ENCODE measurements at regions not wholly inside any gene's neighbourhood (a gene's known extent, or its start where the extent isn't known, plus 50 kb on each side); places are given as distances from the start of the nearest gene placed in this dataset.

GRCh38 chr1:10889650-10890353, 93.4 kb upstream of the CASZ1 start:
- no peak overlapping the region for H3K27ac ChIP-seq (ENCODE audit: low read depth, low read length)
- H3K9me3 ChIP-seq (ENCODE audit: control insufficient read depth in 1 of 2, low read length in 2 of 2): no peaks in the 10 kb centered on the region
- no peaks in the 10 kb centered on the region for H3K4me1 ChIP-seq (ENCODE audit: insufficient read depth, low read length)
- no peaks in the 10 kb centered on the region for H3K36me3 ChIP-seq (ENCODE audit: insufficient read depth, low read length)
- H3K4me3 ChIP-seq (ENCODE audit: low read length in 2 of 2): no peak overlapping the region
- Mint-ChIP-seq H3K9me3 (no peaks in the 10 kb centered on the region), H3K27ac (no peak overlapping the region), H3K4me1 (peaks cover 2 to 10% (median 7%) of the 10 kb centered on the region in 4 donors), H3K36me3 (no peaks in the 10 kb centered on the region), H3K27me3 (peaks cover 29 to 34% of the 10 kb centered on the region in 2 donors), H3K4me3 (peak overlapping the region in 1 of 8 donors; percentile 11)
- peaks cover 7% of the 10 kb centered on the region for H3K27me3 ChIP-seq (ENCODE audit: insufficient read depth, low read length)
- DNase-seq: no peak
- intact Hi-C loops (cut with micrococcal nuclease): no loop called here
- CTCF ChIA-PET (ENCODE audit: partially characterized antibody): interaction anchor here (0.8 to 1.0 kb wide), 2 partner anchors 11 to 53 kb away, joined by 3 read pairs; no protein-coding TSS in a partner anchor
- POLR2A ChIA-PET (ENCODE audit: partially characterized antibody): no interaction called here

- Histone ChIP-seq H3K27me3 (ENCODE audit: insufficient read depth, low read length) (peaks cover 7% of the 10 kb centered on the region), H3K27ac (ENCODE audit: low read depth, low read length) (no peak overlapping the region), H3K36me3 (ENCODE audit: insufficient read depth, low read length) (no peaks in the 10 kb centered on the region), H3K4me1 (ENCODE audit: insufficient read depth, low read length) (no peaks in the 10 kb centered on the region), H3K9me3 (ENCODE audit: control insufficient read depth in 1 of 2, low read length in 2 of 2) (no peaks in the 10 kb centered on the region), H3K4me3 (ENCODE audit: low read length in 2 of 2) (no peak overlapping the region)
- intact Hi-C loops (cut with micrococcal nuclease): no loop called here
- H3K4me3 Mint-ChIP-seq: no peak overlapping the region
- ChIA-PET POLR2A (ENCODE audit: partially characterized antibody) (interaction anchor here (1.0 kb wide), 1 partner anchor 10 kb away, joined by 3 read pairs; no protein-coding TSS in a partner anchor), CTCF (ENCODE audit: partially characterized antibody) (interaction anchor here (1.0 kb wide), 1 partner anchor 11 kb away, joined by 3 read pairs; no protein-coding TSS in a partner anchor)
- peaks cover 2 to 10% (median 7%) of the 10 kb centered on the region in 4 donors for H3K4me1 Mint-ChIP-seq
- peaks cover 29 to 31% of the 10 kb centered on the region in 2 donors for H3K27me3 Mint-ChIP-seq
- H3K27ac Mint-ChIP-seq: no peak overlapping the region
- H3K9me3 Mint-ChIP-seq: no peaks in the 10 kb centered on the region
- no peak for DNase-seq
- no peaks in the 10 kb centered on the region for H3K36me3 Mint-ChIP-seq
Measured at GRCh38 chr1:10890491-10891071, 94.1 kb upstream of the CASZ1 start.

- ChIA-PET CTCF (ENCODE audit: partially characterized antibody) (no interaction called here), POLR2A (ENCODE audit: partially characterized antibody) (interaction anchor here (1.0 kb wide), 1 partner anchor 9 kb away, joined by 3 read pairs; no protein-coding TSS in a partner anchor)
- Histone ChIP-seq H3K4me3 (ENCODE audit: low read length in 2 of 2) (no peak overlapping the region), H3K36me3 (ENCODE audit: insufficient read depth, low read length) (no peaks in the 10 kb centered on the region), H3K27ac (ENCODE audit: low read depth, low read length) (no peak overlapping the region), H3K9me3 (ENCODE audit: control insufficient read depth in 1 of 2, low read length in 2 of 2) (no peaks in the 10 kb centered on the region), H3K27me3 (ENCODE audit: insufficient read depth, low read length) (peaks cover 7% of the 10 kb centered on the region), H3K4me1 (ENCODE audit: insufficient read depth, low read length) (no peaks in the 10 kb centered on the region)
- intact Hi-C loops (cut with micrococcal nuclease): no loop called here
- Mint-ChIP-seq H3K27me3 (peaks cover 30% of the 10 kb centered on the region in 2 donors), H3K4me3 (no peak overlapping the region), H3K4me1 (peaks cover 2 to 10% (median 7%) of the 10 kb centered on the region in 4 donors), H3K27ac (no peak overlapping the region), H3K36me3 (no peaks in the 10 kb centered on the region), H3K9me3 (no peaks in the 10 kb centered on the region)
- no peak for DNase-seq
Measured at GRCh38 chr1:10891091-10891490, 94.6 kb upstream of the CASZ1 start.

GRCh38 chr1:10892138-10893065, 96.0 kb upstream of the CASZ1 start:
- Mint-ChIP-seq H3K9me3 (no peaks in the 10 kb centered on the region), H3K4me3 (no peak overlapping the region), H3K27ac (no peak overlapping the region), H3K36me3 (no peaks in the 10 kb centered on the region), H3K27me3 (peaks cover 26 to 28% of the 10 kb centered on the region in 2 donors), H3K4me1 (peaks cover 4 to 10% (median 7%) of the 10 kb centered on the region in 4 donors)
- H3K4me3 ChIP-seq (ENCODE audit: low read length in 2 of 2): no peak overlapping the region
- peaks cover 7% of the 10 kb centered on the region for H3K27me3 ChIP-seq (ENCODE audit: insufficient read depth, low read length)
- H3K9me3 ChIP-seq (ENCODE audit: control insufficient read depth in 1 of 2, low read length in 2 of 2): no peaks in the 10 kb centered on the region
- no peaks in the 10 kb centered on the region for H3K36me3 ChIP-seq (ENCODE audit: insufficient read depth, low read length)
- POLR2A ChIA-PET (ENCODE audit: partially characterized antibody): no interaction called here
- CTCF ChIA-PET (ENCODE audit: partially characterized antibody): interaction anchor here (1.4 kb wide), 1 partner anchor 17 kb away, joined by 3 read pairs; no protein-coding TSS in a partner anchor
- no peak overlapping the region for H3K27ac ChIP-seq (ENCODE audit: low read depth, low read length)
- intact Hi-C loops (cut with micrococcal nuclease): no loop called here
- DNase-seq: no peak
- no peaks in the 10 kb centered on the region for H3K4me1 ChIP-seq (ENCODE audit: insufficient read depth, low read length)

GRCh38 chr1:10895621-10896020, 99.2 kb upstream of the CASZ1 start:
- Histone ChIP-seq H3K36me3 (ENCODE audit: insufficient read depth, low read length) (no peaks in the 10 kb centered on the region), H3K4me3 (ENCODE audit: low read length in 2 of 2) (no peak overlapping the region), H3K27ac (ENCODE audit: low read depth, low read length) (no peak overlapping the region), H3K4me1 (ENCODE audit: insufficient read depth, low read length) (no peaks in the 10 kb centered on the region), H3K27me3 (ENCODE audit: insufficient read depth, low read length) (no peaks in the 10 kb centered on the region), H3K9me3 (ENCODE audit: control insufficient read depth in 1 of 2, low read length in 2 of 2) (no peaks in the 10 kb centered on the region)
- no peak for DNase-seq
- no peak overlapping the region for H3K27ac Mint-ChIP-seq
- H3K36me3 Mint-ChIP-seq: no peaks in the 10 kb centered on the region
- ChIA-PET POLR2A (ENCODE audit: partially characterized antibody) (interaction anchor here (0.6 kb wide), 1 partner anchor 42 kb away, joined by 4 read pairs; no protein-coding TSS in a partner anchor), CTCF (ENCODE audit: partially characterized antibody) (interaction anchor here (1.4 kb wide), 1 partner anchor 14 kb away, joined by 5 read pairs; no protein-coding TSS in a partner anchor)
- peaks cover 0 to 2% (median under 1%) of the 10 kb centered on the region in 4 donors for H3K4me1 Mint-ChIP-seq
- no peaks in the 10 kb centered on the region for H3K9me3 Mint-ChIP-seq
- intact Hi-C loops (cut with micrococcal nuclease): no loop called here
- no peak overlapping the region for H3K4me3 Mint-ChIP-seq
- peaks cover 16 to 20% of the 10 kb centered on the region in 2 donors for H3K27me3 Mint-ChIP-seq

- H3K27ac Mint-ChIP-seq: no peak overlapping the region
- no peak overlapping the region for H3K27ac ChIP-seq (ENCODE audit: low read depth, low read length)
- H3K9me3 Mint-ChIP-seq: no peaks in the 10 kb centered on the region
- POLR2A ChIA-PET (ENCODE audit: partially characterized antibody): no interaction called here
- CTCF ChIA-PET (ENCODE audit: partially characterized antibody): interaction anchor here (0.6 to 1.4 kb wide), 2 partner anchors 13 to 64 kb away, joined by 4 to 5 read pairs; no protein-coding TSS in a partner anchor
- H3K4me3 ChIP-seq (ENCODE audit: low read length in 2 of 2): no peak overlapping the region
- no peaks in the 10 kb centered on the region for H3K36me3 ChIP-seq (ENCODE audit: insufficient read depth, low read length)
- H3K27me3 Mint-ChIP-seq: peaks cover 8 to 13% of the 10 kb centered on the region in 2 donors
- no peaks in the 10 kb centered on the region for H3K36me3 Mint-ChIP-seq
- H3K4me1 ChIP-seq (ENCODE audit: insufficient read depth, low read length): no peaks in the 10 kb centered on the region
- H3K9me3 ChIP-seq (ENCODE audit: control insufficient read depth in 1 of 2, low read length in 2 of 2): no peaks in the 10 kb centered on the region
- intact Hi-C loops (cut with micrococcal nuclease): no loop called here
- H3K27me3 ChIP-seq (ENCODE audit: insufficient read depth, low read length): no peaks in the 10 kb centered on the region
- DNase-seq: no peak
- H3K4me3 Mint-ChIP-seq: no peak overlapping the region
- peaks cover 0 to 2% (median 0%) of the 10 kb centered on the region in 4 donors for H3K4me1 Mint-ChIP-seq
Measured at GRCh38 chr1:10896673-10897072, 100.2 kb upstream of the CASZ1 start.

Data from CD4-positive, alpha-beta memory T cell (primary cell).